GM12875 (cell line): ENCODE measurements at regions not wholly inside any gene's neighbourhood (a gene's known extent, or its start where the extent isn't known, plus 50 kb on each side); places are given as distances from the start of the nearest gene placed in this dataset.

Source experiments
- H3K4me3 ChIP-seq: one replicate; pipeline ENCODE4 v1.5.1; 2011; ENCODE audit warnings: low read depth, low read length, control low read depth
- TF ChIP-seq, protein P1 (sequence below): IDR thresholded peaks from 2 replicates; pipeline ENCODE4 v1.5.1; 2011; ENCODE audit warnings: low read depth, mild to moderate bottlenecking, control low read depth, inconsistent platforms, low read length, moderate library complexity, borderline replicate concordance; ENCODE audit not compliant: insufficient read depth

DNA sequence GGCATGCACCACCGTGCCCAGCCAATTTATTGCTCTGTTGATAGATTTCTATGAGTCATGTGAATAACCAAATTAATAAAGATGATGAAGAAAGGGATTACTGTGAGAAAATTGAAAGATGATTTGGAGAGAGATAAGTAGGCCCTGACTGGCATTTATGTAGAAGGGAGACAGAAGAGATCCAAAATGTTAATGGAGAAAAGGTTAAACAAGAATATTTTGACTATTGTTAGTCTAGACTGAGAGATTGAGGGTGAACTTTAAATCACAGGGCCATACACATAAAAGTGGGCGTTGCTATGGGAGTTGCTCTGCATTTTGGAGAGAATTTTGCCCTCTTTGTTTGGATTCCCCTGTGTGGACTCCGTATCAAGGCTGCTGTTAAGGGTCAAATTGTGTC, 68.9 kb upstream of the SCAF8 start:
- TF ChIP-seq, protein P1, sequence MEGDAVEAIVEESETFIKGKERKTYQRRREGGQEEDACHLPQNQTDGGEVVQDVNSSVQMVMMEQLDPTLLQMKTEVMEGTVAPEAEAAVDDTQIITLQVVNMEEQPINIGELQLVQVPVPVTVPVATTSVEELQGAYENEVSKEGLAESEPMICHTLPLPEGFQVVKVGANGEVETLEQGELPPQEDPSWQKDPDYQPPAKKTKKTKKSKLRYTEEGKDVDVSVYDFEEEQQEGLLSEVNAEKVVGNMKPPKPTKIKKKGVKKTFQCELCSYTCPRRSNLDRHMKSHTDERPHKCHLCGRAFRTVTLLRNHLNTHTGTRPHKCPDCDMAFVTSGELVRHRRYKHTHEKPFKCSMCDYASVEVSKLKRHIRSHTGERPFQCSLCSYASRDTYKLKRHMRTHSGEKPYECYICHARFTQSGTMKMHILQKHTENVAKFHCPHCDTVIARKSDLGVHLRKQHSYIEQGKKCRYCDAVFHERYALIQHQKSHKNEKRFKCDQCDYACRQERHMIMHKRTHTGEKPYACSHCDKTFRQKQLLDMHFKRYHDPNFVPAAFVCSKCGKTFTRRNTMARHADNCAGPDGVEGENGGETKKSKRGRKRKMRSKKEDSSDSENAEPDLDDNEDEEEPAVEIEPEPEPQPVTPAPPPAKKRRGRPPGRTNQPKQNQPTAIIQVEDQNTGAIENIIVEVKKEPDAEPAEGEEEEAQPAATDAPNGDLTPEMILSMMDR, result no peak
- H3K4me3 ChIP-seq, result no peak overlapping the region

DNA sequence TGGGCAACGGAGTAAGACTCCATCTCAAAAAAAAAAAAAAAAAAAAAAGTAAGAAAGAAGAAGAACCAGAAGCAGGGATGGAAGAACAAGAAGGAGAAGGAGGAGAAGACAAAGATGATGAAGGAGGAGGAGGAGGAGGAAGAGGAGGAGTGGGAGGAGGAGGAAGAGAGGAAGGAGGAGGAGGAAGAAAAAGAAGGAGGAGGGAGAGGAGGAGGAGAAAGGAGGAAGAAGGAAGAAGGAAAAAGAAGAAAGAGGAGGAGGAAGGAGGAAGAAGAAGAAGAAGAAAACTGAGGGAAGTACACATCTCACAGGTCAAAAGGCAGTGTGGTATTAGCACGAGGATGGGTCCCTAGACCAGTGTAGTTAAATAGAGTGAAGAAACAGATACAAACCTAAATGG, 65.1 kb upstream of the SCAF8 start:
- TF ChIP-seq, protein P1, result no peak
- no peak overlapping the region for H3K4me3 ChIP-seq

DNA sequence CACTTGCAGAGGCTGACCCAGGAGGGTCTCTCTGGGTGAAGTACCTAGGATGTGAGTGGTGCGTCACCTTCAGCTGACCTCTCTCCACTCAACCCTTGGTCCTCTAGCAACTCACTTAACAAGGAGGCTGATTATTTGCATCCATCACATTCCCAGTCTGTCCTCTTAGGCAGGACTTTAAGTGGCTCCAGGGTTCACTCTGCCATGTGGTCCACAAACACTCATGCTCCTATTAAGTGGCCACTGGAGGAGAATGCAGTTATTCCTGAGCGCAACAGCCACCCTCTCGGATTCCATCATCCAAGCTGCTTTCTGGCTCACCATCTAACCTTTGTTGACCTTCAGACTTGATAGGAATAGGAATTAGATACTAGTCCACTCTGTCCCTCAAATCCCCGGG, 61.1 kb upstream of the SCAF8 start:
- TF ChIP-seq, protein P1, result no peak
- H3K4me3 ChIP-seq, result no peak overlapping the region

DNA sequence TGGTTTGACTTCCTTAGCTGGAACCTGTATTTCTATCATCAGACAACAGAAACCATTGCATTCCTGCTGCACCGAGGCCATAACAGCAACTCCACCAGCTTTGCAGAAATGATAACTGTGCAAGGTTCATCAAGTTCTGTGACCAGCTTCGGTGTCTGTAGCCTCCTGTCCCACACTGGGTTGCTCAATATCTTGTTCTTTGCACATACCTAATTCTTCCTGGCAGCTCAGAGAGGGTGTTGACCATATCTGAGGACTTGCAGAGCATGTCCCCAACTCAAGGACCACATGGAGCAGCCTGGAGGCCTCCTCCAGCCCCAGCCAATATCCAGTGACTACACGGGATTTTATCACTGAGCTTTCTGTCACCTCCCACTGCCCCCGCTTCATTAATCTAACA, 59.3 kb upstream of the SCAF8 start:
- H3K4me3 ChIP-seq, result no peak overlapping the region
- TF ChIP-seq, protein P1, result no peak

DNA sequence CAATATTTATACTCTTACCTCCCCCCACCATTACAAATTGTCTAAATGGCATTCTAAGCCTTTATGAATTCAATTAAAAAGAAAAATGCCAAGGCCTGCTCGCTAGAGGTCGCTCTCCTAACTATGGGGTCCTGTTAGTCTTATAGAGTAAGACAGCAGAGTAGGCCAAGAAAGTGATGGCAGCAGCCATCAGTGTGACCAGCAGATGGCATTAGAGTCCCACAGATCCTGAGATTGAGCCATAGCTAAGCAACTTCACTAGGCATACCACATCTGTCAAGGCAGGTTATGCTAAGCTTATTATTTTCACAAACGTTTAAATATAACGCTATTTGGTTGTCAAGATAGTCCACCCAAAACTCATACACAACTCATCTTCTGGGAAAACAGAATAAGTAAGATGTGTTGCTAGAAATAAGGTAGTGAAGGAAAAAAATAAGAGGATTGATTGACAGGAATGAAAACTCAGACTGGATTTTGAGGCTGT, 57.6 kb upstream of the SCAF8 start:
- no peak overlapping the region for H3K4me3 ChIP-seq
- TF ChIP-seq, protein P1, result peak; percentile 93

DNA sequence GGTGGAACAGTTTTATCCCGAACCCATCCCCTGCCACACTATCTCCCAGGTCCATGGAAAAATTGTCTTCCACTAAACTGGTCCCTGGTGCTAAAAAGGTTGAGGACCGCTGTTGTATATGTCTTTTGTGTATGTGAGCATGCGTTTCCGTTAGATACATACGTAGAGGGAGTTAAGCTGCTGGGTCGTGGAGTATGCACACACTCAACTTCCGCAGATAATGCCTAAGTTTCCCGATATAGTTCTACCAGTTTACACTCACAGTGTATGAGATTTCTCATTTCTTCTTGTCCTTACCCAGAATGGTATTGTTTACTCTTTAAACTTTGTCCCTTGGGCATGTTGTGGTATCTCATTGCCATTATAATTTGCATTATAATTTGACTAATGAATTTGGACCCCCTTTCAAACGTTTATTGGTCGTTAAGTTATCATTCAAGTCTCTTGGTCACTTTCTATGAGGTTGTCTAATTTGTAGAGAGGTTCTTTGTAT, 50.5 kb upstream of the SCAF8 start:
- TF ChIP-seq, protein P1, result no peak
- H3K4me3 ChIP-seq, result no peak overlapping the region
